ENCODE measurements at regions not wholly inside any gene's neighbourhood (a gene's known extent, or its start where the extent isn't known, plus 50 kb on each side); places are given as distances from the start of the nearest gene placed in this dataset.

GRCh38 chr7:46143421-46143820 lies 222.3 kb upstream of the IGFBP3 start (continued):
- TF ChIP-seq ZNF462 (CRISPR knock-in tag; IDR thresholded peaks at IDR 0.05) (no peak), ZNF331 (CRISPR knock-in tag; IDR thresholded peaks at IDR 0.05; ENCODE audit: low read depth) (no peak), EZH2phosphoT487 (IDR thresholded peaks at IDR 0.05; ENCODE audit: unreplicated experiment) (no peak), CTCF (conservative IDR thresholded peaks at IDR 0.05; ENCODE audit: low read depth in 2 of 2) (no peak)

- H3K4me3 ChIP-seq = no peak overlapping the region
- H3K4me1 ChIP-seq (ENCODE audit: insufficient read depth) = peaks cover 3% of the 10 kb centered on the region; the same call in 1 of the 2 replicates
- Mint-ChIP-seq H3K27me3 (ENCODE audit: insufficient read depth, low read depth, poor library complexity) (no peaks in the 10 kb centered on the region), H3K9me3 (no peaks in the 10 kb centered on the region; the same call in 1 of the 3 replicates), H3K4me1 (peaks cover 8% of the 10 kb centered on the region), H3K36me3 (ENCODE audit: low read depth) (no peaks in the 10 kb centered on the region), H3K4me3 (no peak overlapping the region), H3K27ac (no peak overlapping the region)
- no peak overlapping the region for H3K4me2 ChIP-seq
- no peaks in the 10 kb centered on the region for H3K27me3 ChIP-seq (ENCODE audit: insufficient read depth)
- no peaks in the 10 kb centered on the region for H3K79me2 ChIP-seq (replicated peaks; ENCODE audit: insufficient read depth)
- H3K27ac ChIP-seq (ENCODE audit: low read depth) = no peak overlapping the region
- H4K20me1 ChIP-seq (replicated peaks; ENCODE audit: insufficient read depth) = no peaks in the 10 kb centered on the region
- H2AFZ ChIP-seq = no peak overlapping the region
- no peaks in the 10 kb centered on the region for H3F3A ChIP-seq (replicated peaks; ENCODE audit: low read depth)
- ATAC-seq (no peak), DNase-seq (ENCODE audit: low spot score) (no peak)
- H3K9me2 ChIP-seq (ENCODE audit: insufficient read depth) = no peaks in the 10 kb centered on the region
- TF ChIP-seq POLR2AphosphoS5 (IDR thresholded peaks at IDR 0.05; ENCODE audit: low read depth) (no peak), CREB1 (CRISPR knock-in tag; IDR thresholded peaks at IDR 0.05; ENCODE audit: low read depth) (no peak), ZNF331 (CRISPR knock-in tag; IDR thresholded peaks at IDR 0.05; ENCODE audit: low read depth) (no peak), ETS1 (IDR thresholded peaks at IDR 0.05) (no peak), NANOG (IDR thresholded peaks at IDR 0.05; ENCODE audit: borderline replicate concordance) (no peak), EZH2phosphoT487 (IDR thresholded peaks at IDR 0.05; ENCODE audit: unreplicated experiment) (no peak), ZNF114 (CRISPR knock-in tag; IDR thresholded peaks at IDR 0.05) (no peak), STAT1 (IDR thresholded peaks at IDR 0.05; ENCODE audit: unreplicated experiment) (no peak)
- TF ChIP-seq, protein P1, sequence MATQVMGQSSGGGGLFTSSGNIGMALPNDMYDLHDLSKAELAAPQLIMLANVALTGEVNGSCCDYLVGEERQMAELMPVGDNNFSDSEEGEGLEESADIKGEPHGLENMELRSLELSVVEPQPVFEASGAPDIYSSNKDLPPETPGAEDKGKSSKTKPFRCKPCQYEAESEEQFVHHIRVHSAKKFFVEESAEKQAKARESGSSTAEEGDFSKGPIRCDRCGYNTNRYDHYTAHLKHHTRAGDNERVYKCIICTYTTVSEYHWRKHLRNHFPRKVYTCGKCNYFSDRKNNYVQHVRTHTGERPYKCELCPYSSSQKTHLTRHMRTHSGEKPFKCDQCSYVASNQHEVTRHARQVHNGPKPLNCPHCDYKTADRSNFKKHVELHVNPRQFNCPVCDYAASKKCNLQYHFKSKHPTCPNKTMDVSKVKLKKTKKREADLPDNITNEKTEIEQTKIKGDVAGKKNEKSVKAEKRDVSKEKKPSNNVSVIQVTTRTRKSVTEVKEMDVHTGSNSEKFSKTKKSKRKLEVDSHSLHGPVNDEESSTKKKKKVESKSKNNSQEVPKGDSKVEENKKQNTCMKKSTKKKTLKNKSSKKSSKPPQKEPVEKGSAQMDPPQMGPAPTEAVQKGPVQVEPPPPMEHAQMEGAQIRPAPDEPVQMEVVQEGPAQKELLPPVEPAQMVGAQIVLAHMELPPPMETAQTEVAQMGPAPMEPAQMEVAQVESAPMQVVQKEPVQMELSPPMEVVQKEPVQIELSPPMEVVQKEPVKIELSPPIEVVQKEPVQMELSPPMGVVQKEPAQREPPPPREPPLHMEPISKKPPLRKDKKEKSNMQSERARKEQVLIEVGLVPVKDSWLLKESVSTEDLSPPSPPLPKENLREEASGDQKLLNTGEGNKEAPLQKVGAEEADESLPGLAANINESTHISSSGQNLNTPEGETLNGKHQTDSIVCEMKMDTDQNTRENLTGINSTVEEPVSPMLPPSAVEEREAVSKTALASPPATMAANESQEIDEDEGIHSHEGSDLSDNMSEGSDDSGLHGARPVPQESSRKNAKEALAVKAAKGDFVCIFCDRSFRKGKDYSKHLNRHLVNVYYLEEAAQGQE (IDR thresholded peaks at IDR 0.05; ENCODE audit: unreplicated experiment) = no peak
- H3K36me3 ChIP-seq (ENCODE audit: insufficient read depth) = no peaks in the 10 kb centered on the region
Measured at GRCh38 chr7:46139079-46139478, 218.0 kb upstream of the IGFBP3 start.
